ENCODE measurements at regions not wholly inside any gene's neighbourhood (a gene's known extent, or its start where the extent isn't known, plus 50 kb on each side); places are given as distances from the start of the nearest gene placed in this dataset.

- TF ChIP-seq USF2 (IDR thresholded peaks at IDR 0.05; ENCODE audit: borderline replicate concordance, low read depth, low read length) (no peak), PAX5 (IDR thresholded peaks at IDR 0.05; ENCODE audit: borderline replicate concordance, low read depth, low read length) (peak; percentile 37; the same call in 1 of the 2 replicates)
These were observed 227.5 kb upstream of the COL8A1 start (continued) for GRCh38 chr3:99410789-99411311.

- no peak; the same call in 2 of the 3 replicates for ATAC-seq
- Histone ChIP-seq H4K20me1 (ENCODE audit: control insufficient read depth, insufficient read depth) (no peaks in the 10 kb centered on the region), H3K27me3 (replicated peaks in 1 of 2; ENCODE audit: control insufficient read depth in 2 of 2, insufficient read depth in 2 of 2, low read length in 1 of 2) (no peaks in the 10 kb centered on the region), H3K9ac (ENCODE audit: control insufficient read depth, insufficient read depth, low read length) (no peak overlapping the region), H3K27ac (ENCODE audit: control insufficient read depth, insufficient read depth) (no peak overlapping the region), H3K4me1 (ENCODE audit: control insufficient read depth, insufficient read depth, low read length) (no peaks in the 10 kb centered on the region; the same call in 1 of the 2 replicates), H3K9me3 (replicated peaks; ENCODE audit: control insufficient read depth, insufficient read depth, low read length) (peaks cover 3% of the 10 kb centered on the region; the same call in 1 of the 3 replicates), H3K4me2 (ENCODE audit: control insufficient read depth, insufficient read depth) (no peak overlapping the region), H3K4me3 (no peak overlapping the region), H3K36me3 (ENCODE audit: control insufficient read depth in 2 of 2, insufficient read depth in 2 of 2, low read length in 1 of 2) (no peaks in the 10 kb centered on the region), H3K79me2 (ENCODE audit: control insufficient read depth, insufficient read depth, low read length) (no peaks in the 10 kb centered on the region), H2AFZ (ENCODE audit: control insufficient read depth, low read depth, low read length) (no peak overlapping the region)
- no TSS peak for BruUV-seq (replicated peaks)
- 100% methylated on average over 1 of the region's 1 CpG for WGBS (ENCODE audit: insufficient coverage, insufficient replicate concordance, low lambda C conversion rate, missing lambda C conversion rate)
- ChIA-PET RAD21 (ENCODE audit: unreplicated experiment) (interaction anchor here (1.0 to 2.4 kb wide), 5 partner anchors 9 to 122 kb away, joined by 3 to 10 read pairs (median 7); no protein-coding TSS in a partner anchor), SMC1A (ENCODE audit: uncharacterized antibody, unreplicated experiment) (interaction anchor here (1.0 to 3.5 kb wide), 7 partner anchors 9 to 238 kb away, joined by 3 to 15 read pairs (median 5); no protein-coding TSS in a partner anchor), POLR2A (no interaction called here), CTCF (interaction anchor here (0.7 to 2.7 kb wide), 3 partner anchors 9 to 122 kb away, joined by 3 to 13 read pairs (median 3); no protein-coding TSS in a partner anchor)
- in situ Hi-C loops (cut with MboI) (no loop called here), intact Hi-C loops (cut with micrococcal nuclease; ENCODE audit: unreplicated experiment) (loop anchor here (10.0 kb wide), 1 partner anchor 855 kb away; no protein-coding TSS in a partner anchor)
- DNase-seq (ENCODE audit: low read depth, low spot score) = no peak
- no peak for FAIRE-seq
- TF ChIP-seq HCFC1 (IDR thresholded peaks at IDR 0.05; ENCODE audit: low read length) = no peak
- TF ChIP-seq HSF1 (IDR thresholded peaks at IDR 0.05; ENCODE audit: low read depth, low read length) = no peak
- no peak for TF ChIP-seq SUPT20H (IDR thresholded peaks at IDR 0.05; ENCODE audit: borderline replicate concordance, control insufficient read depth, low read depth, low read length)
- TF ChIP-seq NFXL1 (IDR thresholded peaks at IDR 0.05; ENCODE audit: borderline replicate concordance) = no peak
- TF ChIP-seq ASH2L (IDR thresholded peaks at IDR 0.05; ENCODE audit: borderline replicate concordance, low read depth) = no peak
- TF ChIP-seq MTA3 (IDR thresholded peaks at IDR 0.05; ENCODE audit: borderline replicate concordance, low read length) = no peak
- no peak for TF ChIP-seq TCF3 (IDR thresholded peaks at IDR 0.05; ENCODE audit: borderline replicate concordance, insufficient read depth, low read depth, low read length)
- TF ChIP-seq SIX5 (IDR thresholded peaks at IDR 0.05; ENCODE audit: low read depth, low read length, severe bottlenecking) = no peak
- no peak for TF ChIP-seq IKZF2 (IDR thresholded peaks at IDR 0.05)
- TF ChIP-seq RELB (IDR thresholded peaks at IDR 0.05; ENCODE audit: low read depth) = no peak
- TF ChIP-seq PAX8 (IDR thresholded peaks at IDR 0.05) = no peak
- no peak for TF ChIP-seq JUND (IDR thresholded peaks at IDR 0.05; ENCODE audit: low read depth, low read length)
- TF ChIP-seq STAT3 (IDR thresholded peaks at IDR 0.05; ENCODE audit: low read depth, low read length) = no peak
- no peak for TF ChIP-seq E2F4 (IDR thresholded peaks at IDR 0.05; ENCODE audit: low read depth, low read length)
- no peak for TF ChIP-seq POLR2AphosphoS5 (IDR thresholded peaks at IDR 0.05; ENCODE audit: low read length)
- no peak for TF ChIP-seq NR2C2 (IDR thresholded peaks at IDR 0.05; ENCODE audit: borderline replicate concordance, control insufficient read depth, insufficient read length, low read depth)
- no peak for TF ChIP-seq SMAD5 (IDR thresholded peaks at IDR 0.05; ENCODE audit: low read depth)
These were observed 228.4 kb upstream of the COL8A1 start for GRCh38 chr3:99409961-99410360.
